H1 (cell line): ENCODE measurements at regions not wholly inside any gene's neighbourhood (a gene's known extent, or its start where the extent isn't known, plus 50 kb on each side); places are given as distances from the start of the nearest gene placed in this dataset.

Experiments
- CTCF ChIA-PET: fragments of 300-600 bp; sonication (Branson Sonifier 250); formaldehyde crosslinking; loops from one replicate; lab custom pipeline; 2021; ENCODE audit not compliant: partially characterized antibody; lab: Charles Lee
- POLR2A ChIA-PET: fragments of 300-600 bp; sonication (Branson Sonifier 250); formaldehyde crosslinking; loops from one replicate; lab custom pipeline; 2021; ENCODE audit warnings: inconsistent platforms; ENCODE audit not compliant: partially characterized antibody; lab: Charles Lee
- DNase-seq, 2 experiments: peaks; one replicate each; pipeline versions ENCODE4 v3.0.0 to v3.0.0-alpha.2; 2010 to 2022; ENCODE audit warnings: low spot score in 2 of 2, low read depth in 1 of 2, mixed read lengths in 1 of 2
- FAIRE-seq: peaks from 2 replicates; lab custom pipeline; 2011; peaks lifted over from hg19 to GRCh38; lab: Jason Lieb, UNC
- H2AFZ ChIP-seq: 2 replicates; pipeline ENCODE4 v1.8.1; 2012; ENCODE audit warnings: low read length, inconsistent platforms
- H2AK5ac ChIP-seq: 2 replicates; pipeline ENCODE4 v1.6.1; 2013; ENCODE audit warnings: low read depth, low read length
- H2BK120ac ChIP-seq: replicated peaks from 2 replicates; pipeline ENCODE3; 2013; ENCODE audit warnings: low read depth, low read length, inconsistent platforms
- H2BK12ac ChIP-seq: 2 replicates; pipeline ENCODE4 v1.6.1; 2013; ENCODE audit warnings: low read depth, low read length
- H2BK15ac ChIP-seq: 2 replicates; pipeline ENCODE4 v1.6.1; 2013; ENCODE audit warnings: low read length
- H2BK20ac ChIP-seq: 2 replicates; pipeline ENCODE4 v1.6.1; 2013; ENCODE audit warnings: low read length
- H2BK5ac ChIP-seq: 2 replicates; pipeline ENCODE4 v1.6.1; 2013; ENCODE audit warnings: low read depth, low read length
- H3K14ac ChIP-seq: 2 replicates; pipeline ENCODE4 v1.6.1; 2013; ENCODE audit warnings: inconsistent platforms; ENCODE audit not compliant: insufficient read length
- H3K18ac ChIP-seq: 2 replicates; pipeline ENCODE4 v1.6.1; 2013; ENCODE audit warnings: low read length; ENCODE audit errors: extremely low read depth
- H3K23ac ChIP-seq: 2 replicates; pipeline ENCODE4 v1.6.1; 2013; ENCODE audit warnings: inconsistent platforms; ENCODE audit not compliant: insufficient read length
- H3K23me2 ChIP-seq: 2 replicates; pipeline ENCODE4 v1.6.1; 2013; ENCODE audit warnings: low read depth, low read length
- H3K27ac ChIP-seq: 2 replicates; pipeline ENCODE4 v1.6.1; 2011; ENCODE audit warnings: low read depth, low read length, inconsistent platforms
- H3K27me3 ChIP-seq, 4 experiments: replicated peaks in 1 of 4; 1 replicate in 1 of 4; 2 replicates in 3 of 4; pipeline versions ENCODE4 v1.6.1 to v1.8.1; 2011 to 2013; ENCODE audit warnings: low read length in 3 of 4, mild to moderate bottlenecking in 3 of 4, inconsistent platforms in 2 of 4, mixed read lengths in 2 of 4, moderate library complexity in 1 of 4; ENCODE audit not compliant: control insufficient read depth in 3 of 4, insufficient read depth in 3 of 4; ENCODE audit errors: extremely low read depth in 1 of 4
- H3K36me3 ChIP-seq, 4 experiments: 2 replicates each; pipeline versions ENCODE4 v1.6.1 to v1.8.1; 2011 to 2013; ENCODE audit warnings: mild to moderate bottlenecking in 4 of 4, low read length in 3 of 4, moderate library complexity in 2 of 4, control low read depth in 1 of 4, inconsistent platforms in 1 of 4; ENCODE audit not compliant: insufficient read depth in 4 of 4, control insufficient read depth in 2 of 4
- H3K4ac ChIP-seq: replicated peaks from 2 replicates; pipeline ENCODE3; 2013; ENCODE audit warnings: low read length, low read depth, mixed read lengths, inconsistent platforms; ENCODE audit not compliant: insufficient read length
- H3K4me1 ChIP-seq, 4 experiments: replicated peaks in 1 of 4; 1 replicate in 1 of 4; 2 replicates in 3 of 4; pipeline versions ENCODE4 v1.6.1 to v1.8.1; 2011 to 2013; ENCODE audit warnings: low read length in 3 of 4, inconsistent platforms in 2 of 4, mixed read lengths in 1 of 4; ENCODE audit not compliant: insufficient read depth in 4 of 4, control insufficient read depth in 3 of 4
- H3K4me2 ChIP-seq, 2 experiments: 2 replicates each; pipeline versions ENCODE4 v1.6.1 to v1.8.1; 2011 to 2013; ENCODE audit warnings: low read depth in 2 of 2, low read length in 2 of 2, control low read depth in 1 of 2, inconsistent platforms in 1 of 2, mild to moderate bottlenecking in 1 of 2; ENCODE audit not compliant: insufficient read depth in 1 of 2
- H3K4me3 ChIP-seq, 4 experiments: fragments of 200-600, 300-600 bp in 1 of 4; sonication (generic), shearing (Covaris generic), sonication (Bioruptor Twin) in 1 of 4; 2 replicates each; pipeline versions ENCODE4 v1.5.1 to v1.8.1; 2011 to 2016; ENCODE audit warnings: low read length in 4 of 4, low read depth in 3 of 4, control low read depth in 2 of 4, inconsistent platforms in 2 of 4, mild to moderate bottlenecking in 2 of 4, mixed read lengths in 1 of 4, moderate library complexity in 1 of 4; ENCODE audit not compliant: insufficient read depth in 2 of 4; ENCODE audit errors: extremely low read depth in 1 of 4
- H3K56ac ChIP-seq: replicated peaks from 2 replicates; pipeline ENCODE3; 2013; ENCODE audit warnings: low read depth, mild to moderate bottlenecking, mixed read lengths, low read length, inconsistent platforms; ENCODE audit not compliant: insufficient read length
- H3K79me1 ChIP-seq: 2 replicates; pipeline ENCODE4 v1.6.1; 2013; ENCODE audit warnings: low read depth, low read length, control low read depth
- H3K79me2 ChIP-seq, 2 experiments: 2 replicates each; pipeline versions ENCODE4 v1.6.1 to v1.8.1; 2012 to 2013; ENCODE audit warnings: low read length in 2 of 2, mild to moderate bottlenecking in 2 of 2, inconsistent platforms in 1 of 2; ENCODE audit not compliant: insufficient read depth in 2 of 2, control insufficient read depth in 1 of 2
- H3K9ac ChIP-seq, 4 experiments: replicated peaks in 1 of 4; 1 replicate in 1 of 4; 2 replicates in 3 of 4; pipeline versions ENCODE4 v1.6.1 to v1.8.1; 2011 to 2013; ENCODE audit warnings: low read depth in 3 of 4, low read length in 3 of 4, control low read depth in 2 of 4, mild to moderate bottlenecking in 2 of 4, moderate library complexity in 2 of 4, inconsistent platforms in 1 of 4; ENCODE audit errors: extremely low read depth in 1 of 4
- H3K9me3 ChIP-seq, 2 experiments: 2 replicates each; pipeline versions ENCODE4 v1.6.1 to v1.8.1; 2012 to 2013; ENCODE audit warnings: mild to moderate bottlenecking in 2 of 2, moderate library complexity in 2 of 2, control low read depth in 1 of 2, inconsistent platforms in 1 of 2, low read depth in 1 of 2, low read length in 1 of 2, mixed read lengths in 1 of 2; ENCODE audit not compliant: insufficient read depth in 2 of 2
- H4K20me1 ChIP-seq, 2 experiments: replicated peaks in 1 of 2; 2 replicates each; pipeline versions ENCODE3 to v1.8.1; 2011 to 2013; ENCODE audit warnings: inconsistent platforms in 2 of 2, low read length in 2 of 2, mild to moderate bottlenecking in 1 of 2; ENCODE audit not compliant: insufficient read depth in 2 of 2, control insufficient read depth in 1 of 2
- H4K5ac ChIP-seq: 2 replicates; pipeline ENCODE4 v1.6.1; 2013; ENCODE audit warnings: low read length, low read depth, mixed read lengths, inconsistent platforms; ENCODE audit not compliant: insufficient read length
- H4K8ac ChIP-seq: 2 replicates; pipeline ENCODE4 v1.8.0; 2013; ENCODE audit warnings: mild to moderate bottlenecking, moderate library complexity, low read length, inconsistent platforms; ENCODE audit not compliant: insufficient read depth; ENCODE audit errors: extremely low read depth
- H4K91ac ChIP-seq: replicated peaks from 2 replicates; pipeline ENCODE3; 2013; ENCODE audit warnings: low read length, mixed read lengths, inconsistent platforms; ENCODE audit not compliant: insufficient read length
- BCL11A ChIP-seq, 2 experiments: IDR thresholded peaks; one replicate each; pipeline ENCODE4 v1.6.1; 2011; ENCODE audit warnings: low read depth in 2 of 2, low read length in 2 of 2, mild to moderate bottlenecking in 2 of 2
- CHD2 ChIP-seq: IDR thresholded peaks from 2 replicates; pipeline ENCODE4 v1.6.1; 2012; ENCODE audit warnings: low read length, improper control_type of control experiment
- CREB1 ChIP-seq: IDR thresholded peaks from 2 replicates; pipeline ENCODE4 v1.6.1; 2012; ENCODE audit warnings: inconsistent platforms
- EP300 ChIP-seq, 2 experiments: IDR thresholded peaks; 1 replicate in 1 of 2; 2 replicates in 1 of 2; pipeline ENCODE4 v1.6.1; 2011 to 2012; ENCODE audit warnings: low read depth in 2 of 2, low read length in 2 of 2, mild to moderate bottlenecking in 2 of 2, borderline replicate concordance in 1 of 2, inconsistent platforms in 1 of 2, moderate library complexity in 1 of 2
- JUND ChIP-seq: IDR thresholded peaks from 2 replicates; pipeline ENCODE4 v1.6.1; 2011; ENCODE audit warnings: mild to moderate bottlenecking, improper control_type of control experiment, low read length
- KDM5A ChIP-seq: fragments of 200-600 bp; IDR thresholded peaks from 2 replicates; pipeline ENCODE4 v1.7.1; 2012; ENCODE audit warnings: mild to moderate bottlenecking, low read length, inconsistent platforms, mixed read lengths
- MAFK ChIP-seq: IDR thresholded peaks from 2 replicates; pipeline ENCODE4 v1.6.1; 2012; ENCODE audit warnings: low read depth, mild to moderate bottlenecking, improper control_type of control experiment, low read length
- RBBP5 ChIP-seq: IDR thresholded peaks from 2 replicates; pipeline ENCODE4 v1.7.1; 2012; ENCODE audit warnings: low read depth, mild to moderate bottlenecking, inconsistent platforms, low read length, moderate library complexity, borderline replicate concordance
- SIX5 ChIP-seq: IDR thresholded peaks from 2 replicates; pipeline ENCODE4 v1.6.1; 2011; ENCODE audit warnings: mild to moderate bottlenecking, low read depth, low read length
- SP2 ChIP-seq: IDR thresholded peaks from 2 replicates; pipeline ENCODE4 v1.6.1; 2012; ENCODE audit warnings: mild to moderate bottlenecking, low read length, inconsistent platforms
- SRF ChIP-seq: IDR thresholded peaks from 2 replicates; pipeline ENCODE4 v1.6.1; 2011; ENCODE audit warnings: mild to moderate bottlenecking, low read depth, low read length, moderate library complexity
- USF2 ChIP-seq: IDR thresholded peaks from 2 replicates; pipeline ENCODE4 v1.6.1; 2011; ENCODE audit warnings: low read length, improper control_type of control experiment
- YY1 ChIP-seq: IDR thresholded peaks from 2 replicates; pipeline ENCODE4 v1.6.1; 2011; ENCODE audit warnings: low read depth, mild to moderate bottlenecking, low read length
- ZNF274 ChIP-seq: IDR thresholded peaks from 2 replicates; pipeline ENCODE4 v1.7.0; 2012; ENCODE audit warnings: low read length, borderline replicate concordance; ENCODE audit errors: extremely low read depth
- WGBS, 2 experiments: shearing (Covaris generic) in 1 of 2; methylation state at CpG; one replicate each; pipeline versions ENCODE4 v1.1.6 to v1.1.7; 2013 to 2015; ENCODE audit warnings: low lambda C conversion rate in 2 of 2, mixed read lengths in 2 of 2, inconsistent platforms in 1 of 2, low coverage in 1 of 2, missing lambda C conversion rate in 1 of 2; ENCODE audit not compliant: insufficient replicate concordance in 2 of 2, insufficient coverage in 1 of 2, insufficient read length in 1 of 2; ENCODE audit errors: extremely low coverage in 1 of 2, missing lambda C conversion rate in 1 of 2; 5-methylcytosine and 5-hydroxymethylcytosine counted together

GRCh38 chr12:32025906-32026305 lies 66.7 kb downstream of the RESF1 start:
- Histone ChIP-seq H2BK5ac (no peak overlapping the region; the same call in 1 of the 2 replicates), H3K23ac (no peak overlapping the region), H3K4me2 (no peak overlapping the region), H3K79me2 (no peaks in the 10 kb centered on the region), H4K20me1 (no peaks in the 10 kb centered on the region), H3K79me1 (no peaks in the 10 kb centered on the region), H4K5ac (no peak overlapping the region), H3K4me1 (peaks cover 0 to 16% (median 6%) of the 10 kb centered on the region in 4 experiments; a peak in 3 of 7 replicates), H3K9me3 (peaks cover 0 to 5% of the 10 kb centered on the region in 2 experiments; a peak in 1 of 4 replicates), H2BK20ac (0 out of 2 replicates have a peak overlapping the region, but pooled peaks have one; percentile 53), H2AFZ (no peak overlapping the region), H4K91ac (peak overlapping the region; percentile 48), H3K36me3 (no peaks in the 10 kb centered on the region), H3K9ac (no peak overlapping the region), H3K4ac (no peak overlapping the region), H3K27me3 (no peaks in the 10 kb centered on the region), H2BK120ac (no peak overlapping the region), H3K56ac (no peak overlapping the region), H3K14ac (no peak overlapping the region), H2BK12ac (no peak overlapping the region), H3K4me3 (no peak overlapping the region), H2BK15ac (peak overlapping the region; percentile 1; the same call in 1 of the 2 replicates), H3K23me2 (no peaks in the 10 kb centered on the region; the same call in 1 of the 2 replicates), H2AK5ac (no peak overlapping the region), H3K27ac (no peak overlapping the region), H4K8ac (no peak overlapping the region), H3K18ac (no peak overlapping the region)
- ChIA-PET CTCF (interaction anchor here (0.6 kb wide), 2 partner anchors 9 to 897 kb away, joined by 3 to 4 read pairs; no protein-coding TSS in a partner anchor), POLR2A (interaction anchor here (0.6 to 1.1 kb wide), 3 partner anchors 20 to 95 kb away, joined by 3 to 4 read pairs (median 3); no protein-coding TSS in a partner anchor)
- 85% methylated on average over 8 of the region's 8 CpGs; no CpG with 5 or more reads in 1 of the 2 experiments for WGBS, 2 experiments
- no peak for FAIRE-seq
- DNase-seq, result no peak
- TF ChIP-seq USF2 (no peak), CREB1 (no peak), MAFK (no peak), KDM5A (no peak), BCL11A (IDR thresholded peaks at IDR 0.05; ENCODE audit: low read depth in 2 of 2, low read length in 2 of 2) (no peak), RBBP5 (no peak), JUND (no peak), SRF (no peak), ZNF274 (no peak), CHD2 (no peak), YY1 (no peak), SP2 (no peak), SIX5 (no peak), EP300 (IDR thresholded peaks at IDR 0.05; ENCODE audit: borderline replicate concordance in 1 of 2, low read depth in 2 of 2, low read length in 2 of 2) (no peak)
